Colonic mucosa (tissue), 4 donors: ENCODE measurements at regions not wholly inside any gene's neighbourhood (a gene's known extent, or its start where the extent isn't known, plus 50 kb on each side); places are given as distances from the start of the nearest gene placed in this dataset.
"Not testable (repeated sequence)": the region's sequence is repeated elsewhere in the genome, so short reads cannot be mapped to it uniquely, and the experiment has no call there.

Experiments
- DNase-seq: peaks from one replicate; pipeline ENCODE4 v3.0.0-alpha.2; 2020
- H3K27ac ChIP-seq: fragments of 200-600 bp; one replicate; pipeline ENCODE4 v1.8.0; 2021
- H3K27me3 ChIP-seq: fragments of 200-600 bp; one replicate; pipeline ENCODE4 v1.8.0; 2021
- H3K36me3 ChIP-seq: fragments of 200-600 bp; one replicate; pipeline ENCODE4 v1.8.0; 2021
- H3K4me1 ChIP-seq: fragments of 200-600 bp; one replicate; pipeline ENCODE4 v1.8.0; 2021; ENCODE audit warnings: mild to moderate bottlenecking
- H3K4me3 ChIP-seq: fragments of 200-600 bp; one replicate; pipeline ENCODE4 v1.8.0; 2021
- H3K9ac ChIP-seq, 2 donors: one replicate each; pipeline ENCODE4 v1.7.0; 2013; ENCODE audit warnings: control low read depth in 2 of 2, low read depth in 2 of 2, low read length in 2 of 2
- H3K9me3 ChIP-seq: fragments of 200-600 bp; one replicate; pipeline ENCODE4 v1.8.0; 2021
- intact Hi-C: fragments of 100-400 bp; cut with DNase I; formaldehyde crosslinking; loops from one replicate; pipeline ENCODE4 v1.14.1; 2022
- TF ChIP-seq, protein P1 (sequence below): fragments of 200-600 bp; IDR thresholded peaks from one replicate; pipeline ENCODE4 v1.8.0; 2022; ENCODE audit warnings: antibody characterized with exemption, mild to moderate bottlenecking
- donor health status: healthy.
- donor health status: DM: no; HTN: no; CAD: no.
- donor health status: DM: no; HTN: no; CAD: no.

DNA sequence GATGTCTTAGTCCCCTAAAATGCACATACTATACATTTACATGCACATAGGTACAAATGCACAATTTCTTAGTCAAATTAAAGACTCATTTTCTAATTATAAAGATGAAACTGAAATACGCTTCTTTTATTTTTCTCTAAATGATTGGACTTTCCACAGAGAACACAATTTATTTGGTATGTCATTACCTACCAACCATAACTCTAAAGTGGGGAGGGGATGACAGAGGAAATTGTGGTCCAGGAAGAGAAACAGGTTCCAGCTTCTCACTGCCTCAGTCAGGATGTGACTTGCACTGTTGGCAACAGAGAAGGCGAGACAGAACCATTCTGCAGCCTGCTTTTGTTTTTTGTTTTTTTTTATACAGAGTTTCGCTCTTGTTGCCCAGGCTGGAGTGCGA is 1189.2 kb downstream of the PLA2G4A start:
- no peak overlapping the region for H3K27ac ChIP-seq
- no peaks in the 10 kb centered on the region for H3K9me3 ChIP-seq
- H3K27me3 ChIP-seq, result no peaks in the 10 kb centered on the region
- TF ChIP-seq, protein P1, sequence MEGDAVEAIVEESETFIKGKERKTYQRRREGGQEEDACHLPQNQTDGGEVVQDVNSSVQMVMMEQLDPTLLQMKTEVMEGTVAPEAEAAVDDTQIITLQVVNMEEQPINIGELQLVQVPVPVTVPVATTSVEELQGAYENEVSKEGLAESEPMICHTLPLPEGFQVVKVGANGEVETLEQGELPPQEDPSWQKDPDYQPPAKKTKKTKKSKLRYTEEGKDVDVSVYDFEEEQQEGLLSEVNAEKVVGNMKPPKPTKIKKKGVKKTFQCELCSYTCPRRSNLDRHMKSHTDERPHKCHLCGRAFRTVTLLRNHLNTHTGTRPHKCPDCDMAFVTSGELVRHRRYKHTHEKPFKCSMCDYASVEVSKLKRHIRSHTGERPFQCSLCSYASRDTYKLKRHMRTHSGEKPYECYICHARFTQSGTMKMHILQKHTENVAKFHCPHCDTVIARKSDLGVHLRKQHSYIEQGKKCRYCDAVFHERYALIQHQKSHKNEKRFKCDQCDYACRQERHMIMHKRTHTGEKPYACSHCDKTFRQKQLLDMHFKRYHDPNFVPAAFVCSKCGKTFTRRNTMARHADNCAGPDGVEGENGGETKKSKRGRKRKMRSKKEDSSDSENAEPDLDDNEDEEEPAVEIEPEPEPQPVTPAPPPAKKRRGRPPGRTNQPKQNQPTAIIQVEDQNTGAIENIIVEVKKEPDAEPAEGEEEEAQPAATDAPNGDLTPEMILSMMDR, result no peak
- DNase-seq, result no peak
- intact Hi-C loops, result no loop called here
- no peak overlapping the region for H3K4me3 ChIP-seq
- H3K4me1 ChIP-seq, result no peaks in the 10 kb centered on the region
- H3K36me3 ChIP-seq, result no peaks in the 10 kb centered on the region
- no peak overlapping the region for H3K9ac ChIP-seq

DNA sequence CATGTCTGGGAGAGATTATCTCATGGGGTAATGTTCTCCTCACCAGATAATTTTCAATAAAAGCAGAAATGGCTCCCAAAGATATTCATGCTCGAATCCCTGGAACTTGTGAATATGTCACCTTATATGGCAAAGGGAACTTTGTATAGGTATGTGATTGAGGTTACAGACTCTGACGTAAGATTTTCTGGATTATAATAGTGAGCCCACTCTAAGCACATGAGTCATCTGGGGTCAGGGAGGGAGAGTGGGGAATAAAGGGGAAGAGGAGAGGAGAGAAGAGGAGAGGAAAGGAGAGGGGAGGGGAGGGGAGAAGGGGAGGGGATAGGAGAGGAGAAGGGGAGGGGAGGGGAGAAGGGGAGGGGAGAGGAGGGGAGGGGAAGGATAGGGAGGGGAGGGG is 1193.9 kb downstream of the PLA2G4A start:
- H3K9ac ChIP-seq, result no peak overlapping the region
- no peak overlapping the region for H3K4me3 ChIP-seq

DNA sequence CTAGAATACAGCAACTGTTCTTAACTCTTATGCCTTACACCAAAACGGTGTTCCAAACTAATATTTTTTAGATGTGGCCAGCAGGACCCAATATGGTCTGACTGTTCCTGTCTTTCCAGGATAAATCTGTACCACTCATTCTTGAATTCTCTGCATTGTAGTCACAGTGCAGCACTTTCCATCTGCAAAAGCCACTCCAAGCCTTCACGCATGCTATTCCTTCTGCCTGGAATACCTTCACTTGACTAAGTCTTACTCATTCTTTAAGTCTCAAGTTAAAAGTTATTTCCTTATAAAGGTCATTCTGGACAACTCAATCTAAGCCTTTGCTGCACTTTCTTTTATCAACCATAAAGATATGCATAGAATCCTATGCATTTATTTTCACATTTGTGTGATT is 1194.5 kb downstream of the PLA2G4A start:
- Histone ChIP-seq H3K4me3 (no peak overlapping the region), H3K9ac (no peak overlapping the region), H3K36me3 (no peaks in the 10 kb centered on the region), H3K4me1 (no peaks in the 10 kb centered on the region), H3K9me3 (no peaks in the 10 kb centered on the region), H3K27ac (no peak overlapping the region), H3K27me3 (no peaks in the 10 kb centered on the region)
- TF ChIP-seq, protein P1, result no peak
- intact Hi-C loops, result no loop called here
- DNase-seq, result no peak

More for the DNA sequence above, 1193.9 kb downstream of the PLA2G4A start:
- intact Hi-C loops, result no loop called here
- no peaks in the 10 kb centered on the region for H3K36me3 ChIP-seq
- TF ChIP-seq, protein P1, result no peak
- no peaks in the 10 kb centered on the region for H3K4me1 ChIP-seq
- no peak for DNase-seq
- no peak overlapping the region for H3K27ac ChIP-seq
- H3K27me3 ChIP-seq, result no peaks in the 10 kb centered on the region
- H3K9me3 ChIP-seq, result no peaks in the 10 kb centered on the region

DNA sequence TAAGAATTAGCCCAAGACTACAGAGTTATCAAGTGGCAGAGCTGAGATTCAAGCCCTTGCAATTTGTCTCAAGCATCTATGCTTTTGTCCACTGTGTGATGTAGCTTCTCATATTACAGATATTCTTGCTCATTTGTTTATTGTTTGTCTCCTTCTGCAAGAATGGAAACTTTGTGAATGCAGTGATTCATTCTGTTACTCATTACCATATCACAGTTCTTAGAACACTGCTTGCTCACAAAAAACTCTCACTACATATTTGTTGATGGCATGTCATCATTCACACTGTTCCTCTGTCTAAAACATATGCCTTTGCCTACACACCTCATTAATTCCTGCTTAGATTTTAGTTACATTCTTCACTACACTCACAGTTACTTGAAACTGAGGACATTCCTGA is 1198.9 kb downstream of the PLA2G4A start:
- TF ChIP-seq, protein P1, result no peak
- no peak overlapping the region for H3K4me3 ChIP-seq
- no peaks in the 10 kb centered on the region for H3K4me1 ChIP-seq
- H3K27me3 ChIP-seq, result no peaks in the 10 kb centered on the region
- no peaks in the 10 kb centered on the region for H3K9me3 ChIP-seq
- no peaks in the 10 kb centered on the region for H3K36me3 ChIP-seq
- intact Hi-C loops, result no loop called here
- no peak overlapping the region for H3K27ac ChIP-seq
- no peak overlapping the region for H3K9ac ChIP-seq
- DNase-seq, result no peak

DNA sequence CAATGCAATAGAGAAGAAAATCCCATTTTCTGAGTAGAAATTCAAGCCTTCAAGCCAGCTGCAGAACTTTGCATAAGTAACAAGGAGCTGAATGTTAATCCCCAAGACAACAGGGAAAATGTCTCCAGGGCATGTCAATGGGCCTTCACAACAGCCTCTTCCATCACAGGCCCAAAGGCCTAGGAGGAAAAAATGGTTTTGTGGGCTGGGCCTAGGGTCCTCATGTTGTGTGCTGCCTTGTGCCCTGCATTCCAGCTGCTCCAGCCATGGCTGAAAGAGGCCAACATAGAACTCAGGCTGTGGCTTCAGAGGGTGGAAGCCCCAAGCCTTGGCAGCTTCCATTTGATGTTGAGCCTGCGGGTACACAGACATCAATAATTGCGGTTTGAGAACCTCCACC is 1208.8 kb downstream of the PLA2G4A start:
- intact Hi-C loops, H3K4me3 ChIP-seq, H3K36me3 ChIP-seq, H3K9ac ChIP-seq, H3K9me3 ChIP-seq, H3K27ac ChIP-seq, H3K4me1 ChIP-seq, H3K27me3 ChIP-seq, DNase-seq: not testable (repeated sequence)

DNA sequence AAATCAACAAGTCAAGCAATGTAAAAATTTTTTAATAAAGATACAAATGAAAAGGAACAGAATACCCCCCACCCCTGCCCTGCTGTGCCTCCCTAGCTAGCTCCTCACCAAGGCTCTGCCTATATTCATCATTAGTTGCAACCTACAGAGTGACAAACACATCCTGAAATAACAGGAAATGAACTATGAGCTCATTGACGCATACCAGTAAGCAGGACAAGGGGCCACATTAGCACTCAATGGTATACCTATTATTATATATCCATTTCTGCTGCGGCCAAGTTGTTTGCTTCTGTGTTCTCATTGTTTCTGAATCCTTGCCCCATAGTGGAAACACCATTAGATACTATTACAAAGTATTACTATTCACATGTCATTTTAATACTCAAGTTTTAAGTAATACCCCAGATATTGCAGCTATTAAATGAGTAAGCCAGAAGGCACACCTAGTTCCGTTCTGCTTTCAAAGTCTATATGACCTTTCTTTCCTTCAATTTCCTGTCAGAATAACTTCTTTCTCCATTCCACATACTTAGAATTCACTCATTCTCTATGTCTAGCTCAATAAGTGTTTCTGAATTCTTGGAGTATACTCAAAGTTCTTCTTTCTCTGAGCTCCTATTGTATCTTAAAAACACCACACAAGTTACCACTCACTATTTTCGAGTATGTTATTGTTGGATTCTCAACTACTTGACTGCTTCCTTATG is 1214.9 kb downstream of the PLA2G4A start:
- H3K4me3 ChIP-seq, result no peak overlapping the region
- TF ChIP-seq, protein P1, result no peak
- no peak overlapping the region for H3K27ac ChIP-seq
- no peaks in the 10 kb centered on the region for H3K27me3 ChIP-seq
- H3K4me1 ChIP-seq, result no peaks in the 10 kb centered on the region
- H3K9ac ChIP-seq, result no peak overlapping the region
- DNase-seq, result no peak
- intact Hi-C loops, result no loop called here
- no peaks in the 10 kb centered on the region for H3K36me3 ChIP-seq
- no peaks in the 10 kb centered on the region for H3K9me3 ChIP-seq
